NCI-H2196 (cell line): ENCODE measurements at regions not wholly inside any gene's neighbourhood (a gene's known extent, or its start where the extent isn't known, plus 50 kb on each side); places are given as distances from the start of the nearest gene placed in this dataset.

Experiments
- DNase-seq: peaks from one replicate; lab custom pipeline; 2025; ENCODE audit not compliant: unreplicated experiment; lab: John Stamatoyannopoulos, UW

- DNase-seq: no peak
These were observed 141.0 kb upstream of the RMST start for GRCh38 chr12:97321621-97322020.

GRCh38 chr12:97322388-97322787 is 140.2 kb upstream of the RMST start:
- DNase-seq: no peak

GRCh38 chr12:97323154-97323553 is 139.4 kb upstream of the RMST start:
- DNase-seq: no peak

GRCh38 chr12:97324471-97324870 is 138.1 kb upstream of the RMST start:
- DNase-seq: no peak

GRCh38 chr12:97335115-97335514 is 127.5 kb upstream of the RMST start:
- no peak for DNase-seq

GRCh38 chr12:97336900-97337751 is 125.5 kb upstream of the RMST start:
- no peak for DNase-seq

- no peak for DNase-seq
These were observed 120.5 kb upstream of the RMST start for GRCh38 chr12:97342130-97342529.

- no peak for DNase-seq
These were observed 114.6 kb upstream of the RMST start for GRCh38 chr12:97347956-97348355.

- no peak for DNase-seq
These were observed 104.2 kb upstream of the RMST start for GRCh38 chr12:97358361-97358760.

- no peak for DNase-seq
These were observed 103.4 kb upstream of the RMST start for GRCh38 chr12:97359021-97359690.

- DNase-seq: no peak
These were observed 98.9 kb upstream of the RMST start for GRCh38 chr12:97363693-97364092.

- no peak for DNase-seq
These were observed 94.0 kb upstream of the RMST start for GRCh38 chr12:97368462-97369163.

GRCh38 chr12:97375310-97375709 is 87.3 kb upstream of the RMST start:
- no peak for DNase-seq

- no peak for DNase-seq
These were observed 82.2 kb upstream of the RMST start for GRCh38 chr12:97380440-97380839.

GRCh38 chr12:97385121-97385520 is 77.5 kb upstream of the RMST start:
- no peak for DNase-seq

GRCh38 chr12:97386133-97386581 is 76.4 kb upstream of the RMST start:
- DNase-seq: peak; percentile 19

- DNase-seq: no peak
These were observed 74.8 kb upstream of the RMST start for GRCh38 chr12:97387844-97388243.

- no peak for DNase-seq
These were observed 67.9 kb upstream of the RMST start for GRCh38 chr12:97394657-97395056.

- DNase-seq: no peak
These were observed 65.6 kb upstream of the RMST start for GRCh38 chr12:97397008-97397407.

- no peak for DNase-seq
These were observed 63.9 kb upstream of the RMST start for GRCh38 chr12:97398704-97399103.

- no peak for DNase-seq
These were observed 58.5 kb upstream of the RMST start for GRCh38 chr12:97404093-97404492.

- DNase-seq: peak; percentile 75
These were observed 58.1 kb upstream of the RMST start for GRCh38 chr12:97404543-97404942.
